ENCODE measurements at regions not wholly inside any gene's neighbourhood (a gene's known extent, or its start where the extent isn't known, plus 50 kb on each side); places are given as distances from the start of the nearest gene placed in this dataset.

- no peak for FAIRE-seq
- 0% methylated on average over 3 of the region's 3 CpGs for WGBS (ENCODE audit: insufficient coverage, low coverage, missing lambda C conversion rate)
- no peaks in the 10 kb centered on the region for H3K9me1 ChIP-seq (ENCODE audit: control insufficient read depth, insufficient read depth, low read length)
- ChIA-PET CTCF (ENCODE audit: low intra/inter-chr PET ratio) (no interaction called here), POLR2A (no interaction called here)
- H4K20me1 ChIP-seq (replicated peaks; ENCODE audit: control insufficient read depth, insufficient read depth, low read length): 0 out of 2 replicates have a peak, but pooled peaks cover 3% of the 10 kb centered on the region
- no peaks in the 10 kb centered on the region for H3K36me3 ChIP-seq (ENCODE audit: control insufficient read depth, insufficient read depth, low read length)
- no peaks in the 10 kb centered on the region for H3K4me1 ChIP-seq (replicated peaks in 1 of 2; ENCODE audit: control insufficient read depth in 2 of 2, insufficient read depth in 2 of 2, low read length in 2 of 2)
- H3K27me3 ChIP-seq (ENCODE audit: control insufficient read depth in 2 of 2, insufficient read depth in 2 of 2, low read length in 2 of 2): peaks cover 0 to 12% of the 10 kb centered on the region in 2 experiments; a peak in 1 of 5 replicates
- H3K79me2 ChIP-seq (ENCODE audit: control insufficient read depth, insufficient read depth, low read length): no peaks in the 10 kb centered on the region
- H3K9me3 ChIP-seq (replicated peaks; ENCODE audit: control insufficient read depth, insufficient read depth, low read depth, low read length): no peaks in the 10 kb centered on the region
- H3K4me2 ChIP-seq (ENCODE audit: insufficient read depth, low read length): no peak overlapping the region
- H3K4me3 ChIP-seq: no peak overlapping the region
- no peak overlapping the region for H3K9ac ChIP-seq (ENCODE audit: insufficient read depth in 1 of 2, low read depth in 2 of 2, low read length in 2 of 2)
- no TSS peak for BruUV-seq (replicated peaks)
- H3K27ac ChIP-seq (ENCODE audit: extremely low read depth, low read depth, low read length): no peak overlapping the region
- intact Hi-C loops (cut with micrococcal nuclease) (no loop called here), in situ Hi-C loops (cut with MboI) (no loop called here)
- H2AFZ ChIP-seq (ENCODE audit: low read depth, low read length): no peak overlapping the region
- DNase-seq (ENCODE audit: extremely low read depth in 1 of 4, low spot score in 3 of 4): no peak
- ATAC-seq: no peak
- TF ChIP-seq CHD4 (IDR thresholded peaks at IDR 0.05; ENCODE audit: insufficient read depth, insufficient replicate concordance, low read depth, low read length, poor library complexity, severe bottlenecking) (no peak), REST (IDR thresholded peaks at IDR 0.05; ENCODE audit: borderline replicate concordance) (no peak), REST (CRISPR knock-in tag; IDR thresholded peaks at IDR 0.05; ENCODE audit: low read depth) (no peak), JUND (IDR thresholded peaks at IDR 0.05; ENCODE audit: borderline replicate concordance, low read depth, low read length) (no peak), JUND (tag; IDR thresholded peaks at IDR 0.05; ENCODE audit: borderline replicate concordance, low read depth, low read length) (no peak), SFPQ (IDR thresholded peaks at IDR 0.05; ENCODE audit: low read depth, low read length) (no peak), GTF2B (IDR thresholded peaks at IDR 0.05; ENCODE audit: extremely low read depth, insufficient read length) (no peak), ZNF586 (CRISPR knock-in tag; conservative IDR thresholded peaks at IDR 0.05) (no peak), RHOXF2B (CRISPR knock-in tag; conservative IDR thresholded peaks at IDR 0.05) (no peak)
These were observed 350.4 kb downstream of the TSN start for GRCh38 chr2:122105877-122106206.
